PFSK-1 (cell line): ENCODE measurements at regions not wholly inside any gene's neighbourhood (a gene's known extent, or its start where the extent isn't known, plus 50 kb on each side); places are given as distances from the start of the nearest gene placed in this dataset.

Experiments used
- FOXP2 ChIP-seq: optimal IDR thresholded peaks from 2 replicates; pipeline ENCODE3; 2011; ENCODE audit warnings: borderline replicate concordance, control low read depth, inconsistent platforms; ENCODE audit not compliant: insufficient read depth; ENCODE audit errors: extremely low read length, extremely low read depth
- POLR2AphosphoS5 ChIP-seq: IDR thresholded peaks from 2 replicates; pipeline ENCODE4 v1.6.1; 2012; ENCODE audit warnings: low read depth, mild to moderate bottlenecking, control low read depth, low read length, moderate library complexity
- TAF1 ChIP-seq: IDR thresholded peaks from 2 replicates; pipeline ENCODE4 v1.6.1; 2012; ENCODE audit warnings: low read length, control low read depth, borderline replicate concordance; ENCODE audit not compliant: insufficient read depth
- TF ChIP-seq, protein P1 (sequence below), 2 experiments: IDR thresholded peaks; 2 replicates each; pipeline versions ENCODE4 v1.6.1 to v1.8.0; 2011 to 2012; ENCODE audit warnings: low read depth in 2 of 2, low read length in 2 of 2, control low read depth in 1 of 2, inconsistent platforms in 1 of 2, mild to moderate bottlenecking in 1 of 2, moderate library complexity in 1 of 2; ENCODE audit not compliant: insufficient read depth in 1 of 2

DNA sequence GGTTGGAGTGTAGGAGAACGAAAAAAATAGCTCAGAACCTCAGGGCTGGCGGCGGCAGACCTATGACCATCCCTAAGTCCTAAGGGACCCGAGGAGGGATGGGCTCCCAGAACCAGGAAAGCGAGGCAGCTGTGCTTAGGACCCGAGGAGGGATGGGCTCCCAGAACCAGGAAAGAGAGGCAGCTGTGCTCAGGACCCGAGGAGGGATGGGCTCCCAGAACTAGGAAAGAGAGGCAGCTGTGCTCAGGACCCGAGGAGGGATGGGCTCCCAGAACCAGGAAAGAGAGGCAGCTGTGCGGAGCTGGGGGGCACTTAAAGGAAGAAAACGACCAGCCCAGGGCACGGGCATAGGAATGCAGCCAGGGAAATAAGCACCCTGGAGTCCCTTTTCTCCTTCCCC, 125.0 kb upstream of the DLG1 start:
- TF ChIP-seq TAF1 (no peak), POLR2AphosphoS5 (no peak), FOXP2 (no peak)
- TF ChIP-seq, protein P1, sequence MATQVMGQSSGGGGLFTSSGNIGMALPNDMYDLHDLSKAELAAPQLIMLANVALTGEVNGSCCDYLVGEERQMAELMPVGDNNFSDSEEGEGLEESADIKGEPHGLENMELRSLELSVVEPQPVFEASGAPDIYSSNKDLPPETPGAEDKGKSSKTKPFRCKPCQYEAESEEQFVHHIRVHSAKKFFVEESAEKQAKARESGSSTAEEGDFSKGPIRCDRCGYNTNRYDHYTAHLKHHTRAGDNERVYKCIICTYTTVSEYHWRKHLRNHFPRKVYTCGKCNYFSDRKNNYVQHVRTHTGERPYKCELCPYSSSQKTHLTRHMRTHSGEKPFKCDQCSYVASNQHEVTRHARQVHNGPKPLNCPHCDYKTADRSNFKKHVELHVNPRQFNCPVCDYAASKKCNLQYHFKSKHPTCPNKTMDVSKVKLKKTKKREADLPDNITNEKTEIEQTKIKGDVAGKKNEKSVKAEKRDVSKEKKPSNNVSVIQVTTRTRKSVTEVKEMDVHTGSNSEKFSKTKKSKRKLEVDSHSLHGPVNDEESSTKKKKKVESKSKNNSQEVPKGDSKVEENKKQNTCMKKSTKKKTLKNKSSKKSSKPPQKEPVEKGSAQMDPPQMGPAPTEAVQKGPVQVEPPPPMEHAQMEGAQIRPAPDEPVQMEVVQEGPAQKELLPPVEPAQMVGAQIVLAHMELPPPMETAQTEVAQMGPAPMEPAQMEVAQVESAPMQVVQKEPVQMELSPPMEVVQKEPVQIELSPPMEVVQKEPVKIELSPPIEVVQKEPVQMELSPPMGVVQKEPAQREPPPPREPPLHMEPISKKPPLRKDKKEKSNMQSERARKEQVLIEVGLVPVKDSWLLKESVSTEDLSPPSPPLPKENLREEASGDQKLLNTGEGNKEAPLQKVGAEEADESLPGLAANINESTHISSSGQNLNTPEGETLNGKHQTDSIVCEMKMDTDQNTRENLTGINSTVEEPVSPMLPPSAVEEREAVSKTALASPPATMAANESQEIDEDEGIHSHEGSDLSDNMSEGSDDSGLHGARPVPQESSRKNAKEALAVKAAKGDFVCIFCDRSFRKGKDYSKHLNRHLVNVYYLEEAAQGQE (IDR thresholded peaks at IDR 0.05; ENCODE audit: insufficient read depth in 1 of 2, low read depth in 2 of 2, low read length in 2 of 2), result no peak
